Nucleus accumbens (tissue), 56 donors: ENCODE measurements at regions not wholly inside any gene's neighbourhood (a gene's known extent, or its start where the extent isn't known, plus 50 kb on each side); places are given as distances from the start of the nearest gene placed in this dataset.

Experiments used
- DNase-seq, 56 donors: peaks; one replicate each; lab custom pipeline; 2025; lab: John Stamatoyannopoulos, UW

DNA sequence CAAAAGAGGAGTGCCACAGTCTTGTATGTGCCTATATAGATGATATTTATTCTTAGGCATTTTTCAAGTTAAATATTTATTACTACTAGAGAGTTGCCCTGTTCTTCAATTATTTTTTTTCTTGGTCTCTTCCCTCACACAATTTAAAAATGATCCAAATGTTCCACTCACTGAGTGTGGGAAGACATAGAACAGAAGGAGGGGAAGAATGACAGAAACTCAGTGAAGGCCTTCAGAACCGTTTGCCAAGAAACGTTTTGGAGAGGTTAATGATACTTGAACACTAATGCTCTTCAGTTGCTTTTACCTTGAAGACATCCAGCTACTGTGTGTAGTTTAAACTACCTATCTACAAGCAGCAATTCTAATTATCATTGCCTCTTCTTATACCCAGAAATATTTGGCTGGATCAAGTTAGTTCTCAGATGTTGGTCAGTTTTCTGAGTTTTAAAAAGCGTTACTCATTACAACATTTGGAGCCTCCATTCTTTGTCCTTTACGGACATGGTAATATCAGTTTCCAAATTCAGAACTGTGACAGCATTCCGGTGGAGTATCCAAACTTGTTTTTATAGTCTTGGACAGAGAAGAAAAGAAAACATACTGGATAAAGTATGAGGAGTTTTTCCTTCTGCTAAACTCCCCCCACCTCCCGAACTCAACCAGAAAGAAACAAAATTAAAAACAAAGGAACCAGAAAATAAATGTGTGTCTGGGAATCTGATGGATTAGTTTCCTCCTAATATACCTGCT is 389.7 kb downstream of the SPRY1 start:
- DNase-seq, result no peak

GRCh38 chr4:123786920-123787319 is 390.3 kb downstream of the SPRY1 start:
- no peak for DNase-seq

GRCh38 chr4:123787512-123788080 is 391.0 kb downstream of the SPRY1 start:
- no peak for DNase-seq

- DNase-seq, result no peak
These were observed 392.0 kb downstream of the SPRY1 start for GRCh38 chr4:123788577-123788976.

DNA sequence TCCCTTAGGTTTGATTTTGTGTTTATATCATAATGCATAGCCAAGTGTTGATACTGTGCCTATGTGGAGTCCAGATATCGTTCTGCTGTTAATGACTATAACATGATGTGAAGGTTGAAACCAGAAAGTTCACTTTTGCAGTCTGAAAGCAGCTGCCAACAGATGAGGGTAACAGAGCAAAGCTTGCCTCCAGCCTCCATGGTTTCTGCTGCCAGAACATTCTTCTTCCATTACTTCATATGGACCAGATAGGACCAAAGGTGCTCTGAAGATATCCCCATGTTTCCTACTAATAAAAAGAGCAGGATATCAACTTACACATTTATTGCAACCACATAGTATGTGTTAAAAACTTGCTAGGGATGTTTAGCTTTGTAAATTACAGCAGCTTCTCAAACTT is 394.1 kb downstream of the SPRY1 start:
- no peak for DNase-seq

- DNase-seq, result no peak
These were observed 405.6 kb downstream of the SPRY1 start for GRCh38 chr4:123802082-123802645.

DNA sequence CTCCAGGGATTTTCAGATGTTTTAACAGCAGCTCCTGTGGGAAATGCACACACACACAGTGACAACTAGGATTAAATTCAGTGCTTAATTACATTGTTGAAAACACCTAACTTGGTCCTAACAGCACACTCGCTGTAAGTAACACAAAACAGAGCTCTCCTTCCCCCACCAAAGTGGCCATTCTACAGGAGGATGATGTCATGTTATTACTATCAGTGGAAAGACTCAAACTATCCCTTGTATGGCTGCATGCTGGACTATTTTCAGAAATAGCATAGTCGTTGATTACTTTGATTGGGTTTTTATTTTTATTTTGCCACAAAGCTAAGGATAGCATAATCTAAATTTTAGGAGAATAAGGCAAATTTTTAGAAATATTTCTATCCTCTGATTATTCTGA is 406.3 kb downstream of the SPRY1 start:
- DNase-seq, result no peak

- no peak for DNase-seq
These were observed 407.7 kb downstream of the SPRY1 start for GRCh38 chr4:123804196-123804721.

DNA sequence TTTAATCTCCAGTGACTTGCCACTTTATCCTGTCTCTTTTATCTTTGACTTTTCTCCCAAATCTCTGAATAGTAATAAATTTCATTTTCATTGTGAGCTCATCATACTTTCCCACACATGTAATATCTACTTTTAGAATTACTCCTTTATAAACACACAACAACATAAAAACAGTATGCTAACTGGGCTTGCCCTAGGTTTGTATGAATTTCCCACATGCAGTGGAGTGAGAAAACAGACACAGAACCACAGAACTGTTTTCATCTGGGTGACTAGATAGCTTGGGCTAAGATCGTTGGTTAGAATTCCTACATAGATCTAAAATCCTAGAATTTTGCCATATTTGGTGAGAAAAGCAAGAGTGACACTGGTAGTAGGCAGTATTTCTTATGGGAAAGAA is 409.5 kb downstream of the SPRY1 start:
- no peak for DNase-seq

GRCh38 chr4:123807187-123807586 is 410.6 kb downstream of the SPRY1 start:
- no peak for DNase-seq

DNA sequence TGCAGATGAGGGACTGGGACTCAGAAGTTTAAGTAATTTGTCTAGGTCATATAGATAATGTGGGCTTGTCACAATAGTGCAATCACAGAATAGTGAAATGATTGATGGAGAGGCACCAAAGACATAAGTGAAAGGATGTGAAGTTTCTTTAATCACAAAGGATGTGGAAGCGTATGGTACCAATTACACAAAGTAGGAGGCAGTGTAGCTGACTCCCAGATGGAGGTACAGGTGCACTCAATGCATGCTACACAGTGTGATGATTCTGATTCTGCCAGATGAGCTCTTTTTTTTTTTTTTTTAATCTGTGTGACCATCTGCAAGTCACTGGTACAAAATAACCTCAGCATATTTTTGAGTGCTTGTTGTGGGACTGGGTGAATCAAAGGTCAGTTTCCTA is 411.3 kb downstream of the SPRY1 start:
- DNase-seq, result no peak

DNA sequence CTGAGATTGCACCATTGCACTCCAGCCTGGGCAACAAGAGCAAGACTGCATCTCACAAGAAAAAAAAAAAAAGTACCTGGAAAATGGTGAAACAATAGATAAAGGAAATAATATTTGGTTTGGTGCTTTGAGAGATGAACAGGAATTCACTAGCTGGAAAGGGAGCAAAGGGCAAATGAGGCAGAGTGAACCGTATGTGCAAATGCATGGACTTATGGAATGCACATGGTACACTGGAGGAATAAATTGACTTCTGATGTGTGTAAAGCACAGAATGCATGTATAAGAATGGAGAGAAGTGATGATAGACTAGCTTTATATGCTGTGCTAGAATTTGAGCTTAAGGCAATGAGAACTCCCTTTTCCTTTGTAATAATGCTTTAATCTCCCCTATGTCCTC is 413.3 kb downstream of the SPRY1 start:
- no peak for DNase-seq

- no peak for DNase-seq
These were observed 415.4 kb downstream of the SPRY1 start for GRCh38 chr4:123812066-123812390.

- no peak for DNase-seq
These were observed 417.3 kb downstream of the SPRY1 start for GRCh38 chr4:123813901-123814300.

DNA sequence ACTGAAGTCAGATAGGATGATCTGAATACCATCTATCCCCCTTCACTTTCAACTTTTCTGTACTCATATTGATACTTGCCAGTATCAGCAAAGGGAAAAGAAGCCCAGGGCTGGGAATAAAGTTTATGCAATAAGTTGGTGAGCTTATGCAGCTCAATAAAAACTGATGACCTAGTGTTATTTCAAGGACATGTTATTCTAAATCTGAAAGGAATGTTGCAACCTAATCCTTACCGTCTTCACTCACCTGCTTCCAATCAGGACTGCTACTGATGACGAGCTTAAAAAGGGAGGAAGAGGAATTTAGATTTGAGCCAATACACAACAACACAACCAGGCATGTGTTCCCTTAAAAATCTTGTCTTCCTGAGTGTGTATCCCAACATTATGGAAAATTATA is 419.9 kb downstream of the SPRY1 start:
- no peak for DNase-seq

DNA sequence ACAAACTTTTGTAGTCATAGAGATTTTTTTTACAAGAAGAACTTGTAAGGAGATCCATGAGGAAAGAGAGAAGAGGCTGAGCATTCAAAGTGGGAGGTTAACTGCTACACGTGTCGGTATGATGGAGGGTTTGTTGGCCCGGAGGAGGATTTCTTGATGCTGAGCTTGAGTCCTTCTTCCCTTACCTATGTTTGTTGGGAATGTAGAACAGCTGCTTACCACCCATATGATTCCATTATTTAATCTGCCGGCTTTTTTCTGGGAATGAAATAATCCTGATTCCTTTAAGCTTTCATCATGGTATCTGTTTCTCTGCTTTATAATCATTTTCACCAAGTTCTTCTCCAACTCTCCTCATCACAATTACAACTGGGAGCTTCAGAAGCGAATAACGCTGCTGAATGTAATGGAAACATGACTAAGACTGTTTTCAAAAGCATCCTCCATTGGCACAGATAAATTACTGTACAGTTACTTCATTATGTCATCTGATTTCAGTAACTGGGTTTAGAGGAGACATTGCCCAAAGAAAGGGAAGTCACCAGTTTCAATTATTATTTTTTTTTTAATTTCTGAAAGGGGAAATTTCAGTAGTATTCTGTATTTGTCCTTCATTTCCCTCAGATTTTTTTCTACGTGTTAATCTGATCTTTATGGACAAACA is 420.6 kb downstream of the SPRY1 start:
- no peak for DNase-seq

GRCh38 chr4:123819362-123820035 is 422.9 kb downstream of the SPRY1 start:
- no peak for DNase-seq

GRCh38 chr4:123821861-123822260 is 425.3 kb downstream of the SPRY1 start:
- DNase-seq, result no peak

- no peak for DNase-seq
These were observed 425.8 kb downstream of the SPRY1 start for GRCh38 chr4:123822353-123822752.

GRCh38 chr4:123823244-123823643 is 426.6 kb downstream of the SPRY1 start:
- DNase-seq, result no peak

DNA sequence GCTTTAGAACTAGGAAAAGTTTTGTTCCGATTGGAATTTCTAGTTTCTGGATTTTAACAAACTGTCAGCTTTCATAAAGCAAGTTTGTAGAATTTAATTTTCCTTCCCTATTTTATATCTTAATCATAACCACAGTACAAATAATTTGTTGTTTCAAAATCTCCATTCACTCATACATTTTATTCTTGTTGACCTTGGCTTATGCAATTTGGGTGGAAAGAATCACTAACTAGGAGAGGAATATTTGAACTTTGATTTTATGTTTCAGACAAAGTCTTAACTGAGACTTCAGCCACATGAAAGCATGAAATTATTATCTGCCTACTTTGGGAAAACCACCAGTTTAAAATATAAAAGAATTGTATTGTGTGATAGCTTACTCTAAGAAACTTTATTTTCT is 427.9 kb downstream of the SPRY1 start:
- DNase-seq, result no peak
